Activated naive CD4-positive, alpha-beta T cell treated with anti-CD3 and anti-CD28 coated beads for 36 hours (primary cell): ENCODE measurements at regions not wholly inside any gene's neighbourhood (a gene's known extent, or its start where the extent isn't known, plus 50 kb on each side); places are given as distances from the start of the nearest gene placed in this dataset.

Source experiments
- CTCF ChIA-PET: fragments of 350-600 bp; sonication (Branson Sonifier 250); formaldehyde crosslinking; loops from one replicate; lab custom pipeline; 2021; ENCODE audit warnings: antibody characterized with exemption; lab: Charles Lee
- DNase-seq: peaks from one replicate; pipeline ENCODE4 v3.0.0-alpha.2; 2020
- H3K27ac Mint-ChIP-seq: one replicate; pipeline ENCODE4 v1.8.0; 2021; ENCODE audit warnings: mild to moderate bottlenecking, mixed read lengths
- H3K27me3 Mint-ChIP-seq: one replicate; pipeline ENCODE4 v1.8.0; 2021; ENCODE audit warnings: low read depth, mixed read lengths
- H3K36me3 Mint-ChIP-seq: one replicate; pipeline ENCODE4 v1.8.0; 2021; ENCODE audit warnings: low read depth, mixed read lengths
- H3K4me1 Mint-ChIP-seq: one replicate; pipeline ENCODE4 v1.8.0; 2021; ENCODE audit warnings: low read depth, mixed read lengths
- H3K4me3 Mint-ChIP-seq: one replicate; pipeline ENCODE4 v1.8.0; 2021; ENCODE audit warnings: mild to moderate bottlenecking, moderate library complexity, mixed read lengths
- H3K9me3 Mint-ChIP-seq: one replicate; pipeline ENCODE4 v1.8.0; 2021; ENCODE audit warnings: mixed read lengths
- intact Hi-C: fragments of 100-400 bp; cut with micrococcal nuclease; formaldehyde crosslinking; loops from one replicate; pipeline ENCODE4 v1.15.1; 2023

- H3K9me3 Mint-ChIP-seq, result no peaks in the 10 kb centered on the region
- intact Hi-C loops, result no loop called here
Observed at GRCh38 chr2:201980389-201980821, 53.2 kb upstream of the FZD7 start.

GRCh38 chr2:201980946-201981345 is 52.7 kb upstream of the FZD7 start:
- no peaks in the 10 kb centered on the region for H3K9me3 Mint-ChIP-seq
- intact Hi-C loops, result no loop called here
- no peak overlapping the region for H3K4me3 Mint-ChIP-seq
- no peak for DNase-seq
- no peak overlapping the region for H3K27ac Mint-ChIP-seq
- peaks cover 6% of the 10 kb centered on the region for H3K27me3 Mint-ChIP-seq
- H3K4me1 Mint-ChIP-seq, result no peaks in the 10 kb centered on the region
- no peaks in the 10 kb centered on the region for H3K36me3 Mint-ChIP-seq
- CTCF ChIA-PET, result interaction anchor here (1.3 kb wide), 1 partner anchor 198 kb away, joined by 6 read pairs; no protein-coding TSS in a partner anchor

More at GRCh38 chr2:201980389-201980821, 53.2 kb upstream of the FZD7 start:
- no peak for DNase-seq
- Mint-ChIP-seq H3K27ac (no peak overlapping the region), H3K4me1 (no peaks in the 10 kb centered on the region), H3K27me3 (peaks cover 6% of the 10 kb centered on the region), H3K4me3 (no peak overlapping the region), H3K36me3 (no peaks in the 10 kb centered on the region)
- CTCF ChIA-PET, result no interaction called here

- CTCF ChIA-PET, result no interaction called here
- Mint-ChIP-seq H3K27me3 (peaks cover 4% of the 10 kb centered on the region), H3K4me1 (no peaks in the 10 kb centered on the region), H3K9me3 (no peaks in the 10 kb centered on the region), H3K36me3 (no peaks in the 10 kb centered on the region), H3K27ac (no peak overlapping the region), H3K4me3 (no peak overlapping the region)
- no peak for DNase-seq
- intact Hi-C loops, result no loop called here
Observed at GRCh38 chr2:201983174-201983573, 50.5 kb upstream of the FZD7 start.

- Mint-ChIP-seq H3K9me3 (no peaks in the 10 kb centered on the region), H3K27ac (no peak overlapping the region), H3K36me3 (no peaks in the 10 kb centered on the region), H3K4me3 (no peak overlapping the region), H3K27me3 (peaks cover 4% of the 10 kb centered on the region), H3K4me1 (no peaks in the 10 kb centered on the region)
- intact Hi-C loops, result no loop called here
- CTCF ChIA-PET, result no interaction called here
- no peak for DNase-seq
Observed at GRCh38 chr2:201983800-201984199, 49.9 kb upstream of the FZD7 start.
